NT2/D1 (cell line): ENCODE measurements at regions not wholly inside any gene's neighbourhood (a gene's known extent, or its start where the extent isn't known, plus 50 kb on each side); places are given as distances from the start of the nearest gene placed in this dataset.

ENCODE experiments used
- YY1 ChIP-seq: IDR thresholded peaks from 2 replicates; pipeline ENCODE4 v1.6.1; 2011; ENCODE audit not compliant: insufficient read length, insufficient read depth
- ZNF274 ChIP-seq: IDR thresholded peaks from 2 replicates; pipeline ENCODE4 v1.6.1; 2011; ENCODE audit warnings: mild to moderate bottlenecking, low read depth, low read length

DNA sequence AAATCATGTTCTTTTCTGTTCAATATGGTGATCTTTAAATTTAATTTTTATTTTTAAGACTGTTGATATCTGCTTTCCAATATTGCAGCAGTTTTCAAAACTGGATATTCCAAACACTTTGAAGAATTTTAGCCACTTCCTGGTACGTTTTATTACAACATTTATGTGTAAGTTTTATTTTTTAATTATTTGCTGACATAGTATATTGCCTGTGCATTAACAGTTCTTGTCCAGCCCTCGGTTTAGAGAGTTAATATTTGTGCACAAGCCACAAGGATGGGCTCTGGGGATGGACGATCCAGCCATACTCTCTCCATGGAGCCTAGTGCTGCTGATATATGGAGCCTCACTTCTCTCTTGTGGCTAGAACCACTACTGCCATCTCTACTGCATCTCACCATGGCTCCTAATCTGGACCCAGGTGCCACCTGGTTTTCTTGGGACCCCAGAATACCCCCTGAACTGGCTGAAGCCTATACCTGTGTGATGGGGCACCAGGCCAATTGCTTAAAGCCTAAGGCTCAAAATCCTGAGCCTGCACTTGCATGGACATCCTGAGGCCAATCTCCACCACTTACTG lies 262.5 kb downstream of the RASSF9 start:
- TF ChIP-seq ZNF274 (no peak), YY1 (no peak)
